Neural cell (in vitro differentiated cells): ENCODE measurements at regions not wholly inside any gene's neighbourhood (a gene's known extent, or its start where the extent isn't known, plus 50 kb on each side); places are given as distances from the start of the nearest gene placed in this dataset.

ENCODE experiments used
- H2AFZ ChIP-seq: fragments of 200-600, 300-800 bp; sonication (generic), shearing (Covaris generic); 2 replicates; pipeline ENCODE4 v1.6.0; 2014; ENCODE audit warnings: low read depth, mild to moderate bottlenecking, antibody characterized with exemption, low read length, moderate library complexity
- H3F3A ChIP-seq: fragments of 200-600 bp; shearing (Covaris generic); 2 replicates; pipeline ENCODE4 v1.6.1; 2016; ENCODE audit warnings: mild to moderate bottlenecking, moderate library complexity, mixed read lengths, antibody characterized with exemption, low read length; ENCODE audit not compliant: insufficient read depth, poor library complexity, severe bottlenecking
- H3K27ac ChIP-seq: fragments of 200-600, 300-800 bp; sonication (generic), shearing (Covaris generic); 2 replicates; pipeline ENCODE4 v1.5.1; 2014; ENCODE audit warnings: mild to moderate bottlenecking, low read length, moderate library complexity
- H3K27me3 ChIP-seq: fragments of 300-800, 200-600 bp; sonication (generic), shearing (Covaris generic); 2 replicates; pipeline ENCODE4 v1.6.0; 2014; ENCODE audit warnings: mild to moderate bottlenecking, low read depth, low read length, moderate library complexity; ENCODE audit not compliant: insufficient read depth
- H3K36me3 ChIP-seq: fragments of 300-800, 200-600 bp; sonication (generic), shearing (Covaris generic); 2 replicates; pipeline ENCODE4 v1.5.1; 2014; ENCODE audit warnings: mild to moderate bottlenecking, antibody characterized with exemption, low read length, moderate library complexity; ENCODE audit not compliant: insufficient read depth
- H3K4me2 ChIP-seq: fragments of 300-800, 200-600 bp; sonication (generic), shearing (Covaris generic); 2 replicates; pipeline ENCODE4 v1.6.0; 2014; ENCODE audit warnings: mild to moderate bottlenecking, low read length
- H3K4me3 ChIP-seq: fragments of 300-800, 200-600 bp; sonication (generic), shearing (Covaris generic); 2 replicates; pipeline ENCODE4 v1.5.1; 2014; ENCODE audit warnings: mild to moderate bottlenecking, low read length, moderate library complexity
- H3K79me2 ChIP-seq: fragments of 200-600 bp; shearing (Covaris generic); replicated peaks from 2 replicates; pipeline ENCODE4 v1.6.0; 2014; ENCODE audit warnings: mild to moderate bottlenecking, low read length, moderate library complexity; ENCODE audit not compliant: insufficient read depth
- H3K9ac ChIP-seq: fragments of 300-800, 200-600 bp; sonication (generic), shearing (Covaris generic); 2 replicates; pipeline ENCODE4 v1.6.1; 2016; ENCODE audit warnings: mild to moderate bottlenecking, low read length, mixed read lengths
- H3K9me2 ChIP-seq: fragments of 200-600 bp; shearing (Covaris generic); 2 replicates; pipeline ENCODE4 v1.6.1; 2016; ENCODE audit warnings: mild to moderate bottlenecking, low read length, mixed read lengths; ENCODE audit not compliant: insufficient read depth
- H3K9me3 ChIP-seq: fragments of 200-600, 300-800 bp; sonication (generic), shearing (Covaris generic); 2 replicates; pipeline ENCODE4 v1.6.1; 2016; ENCODE audit warnings: mild to moderate bottlenecking, mixed run types, low read length, moderate library complexity, mixed read lengths
- H4K20me1 ChIP-seq: fragments of 200-600 bp; shearing (Covaris generic); 2 replicates; pipeline ENCODE4 v1.6.1; 2016; ENCODE audit warnings: mild to moderate bottlenecking, mixed run types; ENCODE audit not compliant: insufficient read depth
- CTCF ChIP-seq: fragments of 450-650 bp; IDR thresholded peaks from 2 replicates; pipeline ENCODE4 v1.5.1; 2014; ENCODE audit warnings: antibody characterized with exemption, mild to moderate bottlenecking, moderate library complexity; ENCODE audit not compliant: poor library complexity, severe bottlenecking
- EP300 ChIP-seq: fragments of 450-650 bp; conservative IDR thresholded peaks from 2 replicates; pipeline ENCODE4 v1.6.1; 2014; ENCODE audit warnings: antibody characterized with exemption, mild to moderate bottlenecking, moderate library complexity; ENCODE audit not compliant: poor library complexity, severe bottlenecking
- EZH2 ChIP-seq: fragments of 200-600, 300-800 bp; shearing (Covaris generic), sonication (generic); IDR thresholded peaks from 2 replicates; pipeline ENCODE4 v1.6.1; 2014; ENCODE audit warnings: antibody characterized with exemption, low read length, borderline replicate concordance, mild to moderate bottlenecking; ENCODE audit not compliant: insufficient read depth, poor library complexity, severe bottlenecking
- MXI1 ChIP-seq: fragments of 450-650 bp; conservative IDR thresholded peaks from 2 replicates; pipeline ENCODE4 v1.6.1; 2014; ENCODE audit warnings: antibody characterized with exemption, mild to moderate bottlenecking; ENCODE audit not compliant: poor library complexity, severe bottlenecking
- POLR2AphosphoS5 ChIP-seq: IDR thresholded peaks from 2 replicates; pipeline ENCODE4 v1.6.1; 2012
- RAD21 ChIP-seq: fragments of 450-650 bp; conservative IDR thresholded peaks from 2 replicates; pipeline ENCODE4 v1.6.1; 2014; ENCODE audit warnings: antibody characterized with exemption, mild to moderate bottlenecking, moderate library complexity
- REST ChIP-seq: IDR thresholded peaks from 2 replicates; pipeline ENCODE4 v1.6.1; 2012; ENCODE audit warnings: borderline replicate concordance
- SMC3 ChIP-seq: fragments of 450-650 bp; conservative IDR thresholded peaks from 2 replicates; pipeline ENCODE4 v1.6.1; 2014; ENCODE audit warnings: antibody characterized with exemption, mild to moderate bottlenecking, moderate library complexity; ENCODE audit not compliant: poor library complexity
- TAF1 ChIP-seq: IDR thresholded peaks from 2 replicates; pipeline ENCODE4 v1.6.1; 2012; ENCODE audit warnings: low read depth

GRCh38 chr5:127183332-127183731 is 107.3 kb upstream of the MEGF10 start:
- Histone ChIP-seq H3K4me2 (no peak overlapping the region), H3K27ac (no peak overlapping the region)
- TF ChIP-seq REST (no peak), RAD21 (no peak), POLR2AphosphoS5 (no peak), MXI1 (no peak), TAF1 (no peak), EZH2 (no peak), SMC3 (no peak), EP300 (no peak), CTCF (no peak)

GRCh38 chr5:127184851-127185250 is 105.7 kb upstream of the MEGF10 start:
- Histone ChIP-seq H3K27ac (no peak overlapping the region), H3K9me2 (no peaks in the 10 kb centered on the region), H3K9me3 (no peaks in the 10 kb centered on the region), H3K4me3 (no peak overlapping the region), H3K27me3 (no peaks in the 10 kb centered on the region), H3K9ac (no peak overlapping the region), H4K20me1 (no peaks in the 10 kb centered on the region), H3K79me2 (no peaks in the 10 kb centered on the region), H3K4me2 (no peak overlapping the region), H2AFZ (no peak overlapping the region), H3K36me3 (no peaks in the 10 kb centered on the region), H3F3A (no peaks in the 10 kb centered on the region)
- TF ChIP-seq RAD21 (no peak), CTCF (no peak), POLR2AphosphoS5 (no peak), REST (no peak), TAF1 (no peak), MXI1 (no peak), SMC3 (no peak), EP300 (no peak)

More at GRCh38 chr5:127183332-127183731, 107.3 kb upstream of the MEGF10 start:
- H2AFZ ChIP-seq = no peak overlapping the region
- no peaks in the 10 kb centered on the region for H3K9me3 ChIP-seq
- H3K36me3 ChIP-seq = no peaks in the 10 kb centered on the region
- H3F3A ChIP-seq = no peaks in the 10 kb centered on the region
- no peak overlapping the region for H3K9ac ChIP-seq
- H4K20me1 ChIP-seq = no peaks in the 10 kb centered on the region
- H3K9me2 ChIP-seq = no peaks in the 10 kb centered on the region
- H3K79me2 ChIP-seq = no peaks in the 10 kb centered on the region
- no peaks in the 10 kb centered on the region for H3K27me3 ChIP-seq
- no peak overlapping the region for H3K4me3 ChIP-seq
